Midbrain (tissue), 1 donor: ENCODE measurements at regions not wholly inside any gene's neighbourhood (a gene's known extent, or its start where the extent isn't known, plus 50 kb on each side); places are given as distances from the start of the nearest gene placed in this dataset.
A peak's percentile ranks its signal among the peaks of the same experiment; 100 is the strongest.
"Not testable (repeated sequence)": the region's sequence is repeated elsewhere in the genome, so short reads cannot be mapped to it uniquely, and the experiment has no call there.

Experiments used
- DNase-seq: peaks from one replicate; lab custom pipeline; 2025; lab: John Stamatoyannopoulos, UW

- no peak for DNase-seq
Measured at GRCh38 chr4:19520939-19521520, 730.7 kb upstream of the SLIT2 start.

GRCh38 chr4:19514276-19515070 lies 737.2 kb upstream of the SLIT2 start:
- no peak for DNase-seq

- no peak for DNase-seq
Measured at GRCh38 chr4:19512086-19512485, 739.6 kb upstream of the SLIT2 start.

GRCh38 chr4:19510993-19511392 lies 740.7 kb upstream of the SLIT2 start:
- no peak for DNase-seq

- no peak for DNase-seq
Measured at GRCh38 chr4:19508442-19508841, 743.3 kb upstream of the SLIT2 start.

- DNase-seq = no peak
Measured at GRCh38 chr4:19497705-19498104, 754.0 kb upstream of the SLIT2 start.

- DNase-seq = no peak
Measured at GRCh38 chr4:19496756-19497155, 754.9 kb upstream of the SLIT2 start.

- DNase-seq = no peak
Measured at GRCh38 chr4:19494961-19495360, 756.7 kb upstream of the SLIT2 start.

- no peak for DNase-seq
Measured at GRCh38 chr4:19492606-19493005, 759.1 kb upstream of the SLIT2 start.

GRCh38 chr4:19486400-19486799 lies 765.3 kb upstream of the SLIT2 start:
- DNase-seq = peak; percentile 1

GRCh38 chr4:19478791-19479190 lies 772.9 kb upstream of the SLIT2 start:
- no peak for DNase-seq

- no peak for DNase-seq
Measured at GRCh38 chr4:19473569-19473968, 778.1 kb upstream of the SLIT2 start.

- DNase-seq = no peak
Measured at GRCh38 chr4:19472666-19473065, 779.0 kb upstream of the SLIT2 start.

GRCh38 chr4:19470001-19470400 lies 781.7 kb upstream of the SLIT2 start:
- not testable (repeated sequence) for DNase-seq

- no peak for DNase-seq
Measured at GRCh38 chr4:19462117-19462516, 789.6 kb upstream of the SLIT2 start.

- no peak for DNase-seq
Measured at GRCh38 chr4:19455850-19456602, 795.7 kb upstream of the SLIT2 start.

- no peak for DNase-seq
Measured at GRCh38 chr4:19455196-19455595, 796.5 kb upstream of the SLIT2 start.

- DNase-seq = no peak
Measured at GRCh38 chr4:19438233-19438632, 813.5 kb upstream of the SLIT2 start.

GRCh38 chr4:19437008-19437407 lies 814.7 kb upstream of the SLIT2 start:
- no peak for DNase-seq

GRCh38 chr4:19429684-19430083 lies 822.0 kb upstream of the SLIT2 start:
- DNase-seq = no peak

- no peak for DNase-seq
Measured at GRCh38 chr4:19425146-19425545, 826.6 kb upstream of the SLIT2 start.

GRCh38 chr4:19417256-19417655 lies 834.4 kb upstream of the SLIT2 start:
- no peak for DNase-seq

GRCh38 chr4:19416146-19416545 lies 835.6 kb upstream of the SLIT2 start:
- no peak for DNase-seq
